IPS-18a (cell line): ENCODE measurements at regions not wholly inside any gene's neighbourhood (a gene's known extent, or its start where the extent isn't known, plus 50 kb on each side); places are given as distances from the start of the nearest gene placed in this dataset.
"Not testable (repeated sequence)": the region's sequence is repeated elsewhere in the genome, so short reads cannot be mapped to it uniquely, and the experiment has no call there.

Experiments
- H3K27ac ChIP-seq: one replicate; pipeline ENCODE4 v1.5.1; 2013; ENCODE audit warnings: low read length
- H3K27me3 ChIP-seq: one replicate; pipeline ENCODE4 v1.6.1; 2013; ENCODE audit warnings: mild to moderate bottlenecking, low read length; ENCODE audit not compliant: control insufficient read depth, insufficient read depth
- H3K36me3 ChIP-seq: one replicate; pipeline ENCODE4 v1.6.1; 2013; ENCODE audit warnings: low read depth, low read length; ENCODE audit not compliant: control insufficient read depth
- H3K4me1 ChIP-seq: one replicate; pipeline ENCODE4 v1.6.1; 2013; ENCODE audit warnings: low read depth, low read length; ENCODE audit not compliant: control insufficient read depth
- H3K4me3 ChIP-seq: one replicate; pipeline ENCODE4 v1.5.1; 2013; ENCODE audit warnings: low read length
- H3K9ac ChIP-seq: one replicate; pipeline ENCODE4 v1.6.1; 2013; ENCODE audit warnings: mild to moderate bottlenecking, low read length, moderate library complexity
- H3K9me3 ChIP-seq: one replicate; pipeline ENCODE4 v1.6.1; 2013; ENCODE audit warnings: low read depth, low read length; ENCODE audit not compliant: control insufficient read depth

DNA sequence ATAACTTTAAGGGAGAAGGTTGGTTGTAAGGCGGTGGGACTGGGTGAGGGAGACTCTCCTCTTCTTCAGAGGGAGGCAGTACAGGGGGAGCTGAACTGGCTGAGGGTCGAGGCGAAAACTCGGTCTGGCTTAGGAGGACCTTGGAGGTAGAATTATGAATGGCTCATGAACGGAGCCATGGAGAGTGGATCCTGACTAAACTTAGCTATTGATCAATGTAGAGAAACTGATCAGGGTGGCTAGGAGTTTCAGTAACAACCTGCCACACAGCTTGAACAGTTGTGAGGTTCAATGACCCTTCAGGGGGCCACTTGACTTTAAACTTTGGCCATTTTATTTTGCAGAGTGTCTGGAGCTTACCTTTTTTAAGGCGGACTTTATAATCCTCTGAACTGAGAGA lies 117.2 kb downstream of the UNC93B1 start:
- H3K4me3 ChIP-seq, H3K27ac ChIP-seq, H3K36me3 ChIP-seq, H3K9ac ChIP-seq, H3K27me3 ChIP-seq, H3K4me1 ChIP-seq, H3K9me3 ChIP-seq: not testable (repeated sequence)

DNA sequence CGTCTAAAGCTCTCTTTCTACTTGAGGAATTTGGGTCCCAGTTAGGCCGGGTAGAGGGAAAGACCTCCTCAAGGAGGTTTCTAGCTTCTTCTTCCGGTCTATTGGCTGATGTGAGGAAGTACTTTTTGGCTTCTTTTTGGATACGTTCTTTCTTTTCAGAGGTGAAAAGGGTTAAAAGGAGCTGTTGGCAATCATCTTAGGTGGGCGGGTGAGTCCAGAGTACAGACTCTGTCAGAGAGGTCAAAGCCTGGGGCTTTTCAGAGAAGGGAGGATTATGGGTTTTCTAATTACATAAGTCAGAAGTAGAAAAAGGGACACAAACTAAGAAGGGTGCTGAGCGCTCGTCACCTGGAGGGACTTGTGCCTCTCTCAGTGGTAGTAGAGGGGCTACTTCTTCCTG lies 117.7 kb downstream of the UNC93B1 start:
- not testable (repeated sequence) for H3K4me1 ChIP-seq, H3K27me3 ChIP-seq, H3K9ac ChIP-seq, H3K4me3 ChIP-seq, H3K27ac ChIP-seq, H3K36me3 ChIP-seq, H3K9me3 ChIP-seq

DNA sequence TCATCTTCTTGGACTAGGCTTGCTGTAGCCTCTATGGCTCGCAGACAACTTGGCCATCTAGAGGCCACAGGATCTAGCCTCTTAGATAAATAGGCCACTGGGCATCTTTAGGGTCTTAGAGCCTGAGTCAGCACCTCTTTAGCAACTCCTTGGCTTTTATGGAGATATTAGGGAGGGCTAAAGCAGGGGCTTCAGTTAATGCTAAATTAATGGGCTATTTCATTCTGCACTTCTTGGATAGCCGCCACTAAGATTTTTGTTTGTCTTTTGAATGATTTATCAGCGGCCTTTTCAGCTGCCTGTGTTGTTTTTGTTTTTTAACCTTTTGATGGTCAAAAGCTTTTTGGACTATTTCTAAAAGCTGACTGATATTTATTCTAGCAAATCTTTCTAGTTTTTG lies 118.3 kb downstream of the UNC93B1 start:
- H3K27ac ChIP-seq, H3K9ac ChIP-seq, H3K4me1 ChIP-seq, H3K4me3 ChIP-seq, H3K9me3 ChIP-seq, H3K36me3 ChIP-seq, H3K27me3 ChIP-seq: not testable (repeated sequence)

DNA sequence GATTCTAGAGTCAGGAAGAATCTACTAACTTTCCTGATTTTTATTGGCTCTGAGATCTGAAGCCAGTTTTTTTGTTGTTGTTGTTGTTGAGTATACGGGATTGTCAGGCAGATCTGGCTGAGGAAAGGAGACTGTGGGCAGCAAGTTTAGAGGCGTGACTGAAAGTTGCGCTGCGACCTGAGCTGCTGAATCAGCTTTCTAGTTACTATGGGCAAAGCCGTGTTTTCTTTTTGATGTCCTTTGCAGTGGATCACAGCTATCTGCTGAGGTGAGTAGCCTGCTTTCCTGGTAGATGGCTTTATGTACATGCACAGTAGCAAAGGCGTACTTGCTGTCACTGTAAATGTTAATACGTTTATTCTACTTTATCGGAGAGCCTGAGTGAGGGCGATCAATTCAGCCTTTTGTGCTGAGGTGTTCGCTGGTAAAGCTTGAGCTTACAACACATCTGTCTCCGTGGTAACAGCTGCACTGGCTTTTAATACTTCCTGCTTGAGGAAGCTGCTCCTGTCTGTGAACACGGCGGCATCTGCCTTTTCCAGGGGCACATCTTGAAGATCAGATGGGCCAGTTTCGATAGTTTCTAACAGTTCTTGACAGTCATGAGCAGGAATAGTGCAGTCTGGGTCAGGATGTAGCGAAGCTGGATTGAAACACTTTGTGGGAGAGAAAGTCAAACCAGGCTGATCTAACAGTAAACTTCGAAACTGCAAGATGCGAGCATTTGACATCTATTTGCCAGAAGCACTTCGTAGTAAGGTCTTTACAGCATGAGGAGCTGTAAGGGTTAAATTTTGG lies 118.9 kb downstream of the UNC93B1 start:
- H3K9me3 ChIP-seq, H3K27ac ChIP-seq, H3K9ac ChIP-seq, H3K4me3 ChIP-seq, H3K36me3 ChIP-seq, H3K27me3 ChIP-seq, H3K4me1 ChIP-seq: not testable (repeated sequence)

DNA sequence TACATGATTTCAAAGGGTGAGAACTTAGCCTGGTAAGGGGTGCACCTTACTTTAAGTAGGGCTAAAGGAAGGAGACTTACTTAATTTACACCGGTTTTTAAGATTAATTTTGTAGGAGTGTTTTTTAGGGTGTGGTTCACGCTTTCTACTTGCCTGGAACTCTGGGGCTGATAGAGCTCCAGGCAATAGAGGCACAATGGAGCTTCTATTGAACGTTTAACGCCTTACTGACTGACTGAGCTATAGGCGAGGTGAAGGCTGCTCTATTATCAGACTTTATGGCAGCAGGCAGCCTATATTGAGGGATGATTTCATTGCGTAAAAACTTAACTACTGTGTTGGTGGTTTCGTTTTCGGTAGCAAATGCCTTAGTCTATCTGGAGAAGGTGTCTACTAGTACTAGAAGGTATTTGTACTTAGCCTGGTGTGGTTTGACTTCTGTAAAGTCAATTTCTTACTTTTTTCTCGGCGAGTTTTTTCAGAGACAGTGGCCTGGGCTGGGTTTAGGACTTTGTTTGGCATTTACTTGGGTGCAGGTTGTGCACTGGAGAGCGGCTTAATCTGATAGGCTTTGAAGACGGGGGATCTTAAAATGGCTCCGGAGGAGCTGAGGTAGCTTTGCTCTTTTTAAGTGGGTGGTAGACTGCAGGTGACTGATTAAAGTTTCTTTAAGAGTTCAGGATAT lies 119.7 kb downstream of the UNC93B1 start:
- not testable (repeated sequence) for H3K27ac ChIP-seq, H3K36me3 ChIP-seq, H3K27me3 ChIP-seq, H3K9ac ChIP-seq, H3K4me3 ChIP-seq, H3K9me3 ChIP-seq, H3K4me1 ChIP-seq

DNA sequence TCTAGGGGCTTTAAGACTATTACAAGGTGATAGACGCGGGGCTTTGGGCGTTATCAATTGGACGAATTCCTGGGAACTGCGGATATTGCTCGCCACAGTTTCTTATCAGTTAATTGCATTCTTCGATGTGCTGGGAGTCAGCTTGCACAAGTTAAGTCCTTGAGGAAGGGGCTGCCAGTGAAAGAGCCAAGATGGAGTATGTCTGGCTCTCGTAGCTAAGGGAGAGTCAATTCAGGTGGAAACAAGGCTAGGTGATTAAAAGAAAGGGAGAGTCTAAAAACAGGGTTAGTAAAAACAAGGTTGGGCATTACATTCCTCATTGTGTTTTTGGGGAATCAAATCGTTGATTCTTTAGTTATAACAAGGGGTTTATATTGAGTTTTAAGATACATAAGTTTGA lies 121.6 kb downstream of the UNC93B1 start:
- not testable (repeated sequence) for H3K36me3 ChIP-seq, H3K4me3 ChIP-seq, H3K27ac ChIP-seq, H3K9ac ChIP-seq, H3K4me1 ChIP-seq, H3K9me3 ChIP-seq, H3K27me3 ChIP-seq

DNA sequence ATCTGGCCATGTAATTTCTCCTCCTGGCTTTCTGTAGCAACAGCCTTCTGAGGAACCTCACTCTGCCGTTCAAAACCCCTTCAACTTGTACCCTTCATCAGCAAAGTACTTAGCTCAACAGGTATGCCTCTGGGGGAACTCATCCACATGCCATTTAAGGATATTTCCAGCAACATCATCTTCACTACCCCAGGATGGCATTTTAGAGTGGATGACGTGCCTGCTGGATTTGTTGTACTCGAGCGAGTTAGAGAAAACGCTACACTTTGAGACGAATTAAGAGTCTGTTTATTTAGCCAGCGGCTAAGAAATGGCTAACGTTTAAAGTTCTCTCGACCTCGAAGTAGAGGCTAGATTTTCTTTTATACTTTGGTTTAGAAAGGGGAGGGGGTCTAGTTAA lies 122.1 kb downstream of the UNC93B1 start:
- H3K27me3 ChIP-seq, H3K4me3 ChIP-seq, H3K27ac ChIP-seq, H3K9ac ChIP-seq, H3K9me3 ChIP-seq, H3K4me1 ChIP-seq, H3K36me3 ChIP-seq: not testable (repeated sequence)

DNA sequence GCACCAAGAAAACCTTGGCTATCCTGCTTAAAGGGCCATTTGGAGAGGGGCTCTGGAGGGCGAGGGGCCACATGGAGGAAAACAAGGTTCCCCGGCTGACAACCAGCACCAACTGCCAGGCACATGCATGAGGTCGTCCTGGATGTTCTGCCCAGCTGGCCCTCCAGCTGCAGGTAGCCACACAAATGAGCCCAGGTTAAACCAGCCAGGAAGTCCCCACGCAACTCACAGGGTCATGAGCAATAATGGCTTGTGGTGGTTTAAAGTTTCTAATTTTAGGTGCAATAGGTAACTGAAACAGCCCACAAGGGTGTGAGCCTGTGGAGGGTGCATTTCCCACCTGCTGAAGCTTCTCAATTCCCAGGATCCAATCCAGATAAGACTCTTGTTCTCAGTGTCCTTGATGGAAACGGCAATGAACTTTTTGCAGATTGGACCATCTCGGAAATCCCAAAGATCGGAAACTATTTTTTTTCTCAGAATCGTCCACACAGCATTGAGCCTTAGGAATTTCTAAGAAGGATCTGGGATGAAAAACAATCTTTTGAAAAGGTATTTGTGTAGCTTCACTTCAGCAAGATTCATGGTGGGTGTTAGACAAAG lies 123.2 kb downstream of the UNC93B1 start:
- H3K27ac ChIP-seq, H3K9ac ChIP-seq, H3K4me1 ChIP-seq, H3K36me3 ChIP-seq, H3K27me3 ChIP-seq, H3K4me3 ChIP-seq, H3K9me3 ChIP-seq: not testable (repeated sequence)

DNA sequence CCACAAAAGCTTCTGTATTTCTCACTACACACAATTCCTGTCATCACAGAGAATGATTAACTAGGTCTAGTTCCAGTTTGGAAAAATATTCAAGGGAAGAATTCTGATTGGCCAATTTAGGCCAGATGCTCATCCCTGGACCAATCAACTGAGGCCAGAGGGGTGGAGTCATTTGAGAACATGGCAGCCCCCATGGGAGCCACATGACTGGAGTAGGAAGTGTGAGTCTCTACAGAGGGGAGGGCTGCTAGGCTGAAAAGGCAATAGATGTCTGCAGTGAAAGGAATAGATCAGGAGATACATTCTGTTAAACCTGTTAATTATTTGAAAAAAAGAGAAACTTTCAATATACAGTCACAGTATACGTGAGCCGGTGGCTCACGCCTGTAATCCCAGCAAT lies 125.2 kb downstream of the UNC93B1 start:
- not testable (repeated sequence) for H3K27ac ChIP-seq, H3K36me3 ChIP-seq, H3K4me1 ChIP-seq, H3K9me3 ChIP-seq, H3K4me3 ChIP-seq, H3K27me3 ChIP-seq, H3K9ac ChIP-seq

DNA sequence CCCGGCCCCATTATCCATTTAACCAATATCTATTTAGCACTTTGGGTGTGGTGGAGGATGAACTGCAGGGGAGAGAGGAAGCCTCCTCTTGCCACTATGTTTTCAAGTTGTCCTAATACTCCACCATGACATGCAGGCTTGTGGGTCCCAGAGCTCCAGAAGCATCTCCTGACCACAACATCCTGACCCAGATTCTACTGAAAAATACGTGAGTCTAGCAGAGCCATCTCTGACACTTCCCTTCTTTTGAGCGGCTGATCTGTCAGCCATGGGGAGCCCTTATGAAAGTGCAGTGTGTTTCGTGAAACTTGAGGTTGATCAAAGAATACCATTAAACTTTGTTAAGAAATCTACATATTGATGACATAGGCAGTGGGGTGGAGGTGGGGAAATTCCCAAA lies 126.6 kb downstream of the UNC93B1 start:
- not testable (repeated sequence) for H3K9me3 ChIP-seq, H3K9ac ChIP-seq, H3K36me3 ChIP-seq, H3K27ac ChIP-seq, H3K4me1 ChIP-seq, H3K27me3 ChIP-seq, H3K4me3 ChIP-seq

DNA sequence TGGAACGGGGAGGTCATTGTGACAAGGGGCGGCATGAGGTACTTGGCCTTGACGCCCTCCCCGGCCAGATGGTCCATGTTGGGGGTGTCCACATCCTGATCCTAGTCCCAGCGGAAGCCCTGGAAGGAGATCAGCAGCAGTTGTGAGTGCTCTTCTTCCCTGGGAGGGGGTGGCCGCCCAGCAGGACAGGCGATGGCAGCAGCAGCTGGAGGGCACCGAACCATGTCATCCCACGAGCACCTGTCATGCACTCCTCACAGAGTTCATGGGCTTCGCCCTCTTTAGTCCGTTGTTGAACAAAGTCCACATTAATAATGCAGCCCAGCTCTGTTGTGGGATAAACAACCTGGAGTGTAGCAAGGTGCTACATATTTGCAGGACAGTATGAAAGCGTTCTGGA lies 130.7 kb downstream of the UNC93B1 start:
- H3K36me3 ChIP-seq, H3K27me3 ChIP-seq, H3K9ac ChIP-seq, H3K27ac ChIP-seq, H3K4me3 ChIP-seq, H3K4me1 ChIP-seq, H3K9me3 ChIP-seq: not testable (repeated sequence)

DNA sequence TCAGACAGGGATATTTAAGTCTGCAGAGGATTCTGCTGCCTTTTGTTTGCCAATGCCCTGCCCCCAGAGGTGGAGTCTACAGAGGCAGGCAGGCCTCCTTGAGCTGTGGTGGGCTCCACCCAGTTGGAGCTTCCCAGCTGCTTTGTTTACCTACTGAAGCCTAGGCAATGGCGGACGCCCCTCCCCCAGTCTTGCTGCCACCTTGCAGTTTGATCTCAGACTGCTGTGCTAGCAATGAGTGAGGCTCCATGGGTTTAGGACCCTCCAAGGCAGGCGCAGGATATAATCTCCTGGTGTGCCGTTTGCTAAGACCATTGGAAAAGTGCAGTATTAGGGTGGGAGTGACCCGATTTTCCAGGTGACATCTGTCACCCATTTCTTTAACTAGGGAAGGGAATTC lies 132.7 kb downstream of the UNC93B1 start:
- not testable (repeated sequence) for H3K4me3 ChIP-seq, H3K9me3 ChIP-seq, H3K9ac ChIP-seq, H3K27ac ChIP-seq, H3K36me3 ChIP-seq, H3K27me3 ChIP-seq, H3K4me1 ChIP-seq
